G401 (cell line): ENCODE measurements at regions not wholly inside any gene's neighbourhood (a gene's known extent, or its start where the extent isn't known, plus 50 kb on each side); places are given as distances from the start of the nearest gene placed in this dataset.
A peak's percentile ranks its signal among the peaks of the same experiment; 100 is the strongest.
"Not testable (repeated sequence)": the region's sequence is repeated elsewhere in the genome, so short reads cannot be mapped to it uniquely, and the experiment has no call there.

Experiments
- DNase-seq: peaks from one replicate; pipeline ENCODE4 v3.0.0-alpha.2; 2015; ENCODE audit warnings: low spot score
- in situ Hi-C: cut with HindIII; loops from 2 replicates; pipeline ENCODE4 v1.10.0; 2016; ENCODE audit warnings: low sequenced_read_pairs, mixed read lengths

DNA sequence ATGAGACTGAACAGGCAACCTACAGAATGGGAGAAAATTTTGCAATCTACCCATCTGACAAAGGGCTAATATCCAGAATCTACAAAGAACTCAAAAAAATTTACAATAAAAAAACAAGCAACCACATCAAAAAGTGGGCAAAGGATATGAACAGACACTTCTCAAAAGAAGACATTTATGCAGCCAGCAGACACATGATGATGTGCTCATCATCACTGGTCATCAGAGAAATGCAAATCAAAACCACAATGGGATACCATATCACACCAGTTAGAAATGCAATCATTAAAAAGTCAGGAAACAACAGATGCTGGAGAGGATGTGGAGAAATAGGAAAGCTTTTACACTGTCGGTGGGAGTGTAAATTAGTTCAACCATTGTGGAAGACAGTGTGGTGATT is 51.7 kb upstream of the PAXBP1 start:
- in situ Hi-C loops, DNase-seq: not testable (repeated sequence)

DNA sequence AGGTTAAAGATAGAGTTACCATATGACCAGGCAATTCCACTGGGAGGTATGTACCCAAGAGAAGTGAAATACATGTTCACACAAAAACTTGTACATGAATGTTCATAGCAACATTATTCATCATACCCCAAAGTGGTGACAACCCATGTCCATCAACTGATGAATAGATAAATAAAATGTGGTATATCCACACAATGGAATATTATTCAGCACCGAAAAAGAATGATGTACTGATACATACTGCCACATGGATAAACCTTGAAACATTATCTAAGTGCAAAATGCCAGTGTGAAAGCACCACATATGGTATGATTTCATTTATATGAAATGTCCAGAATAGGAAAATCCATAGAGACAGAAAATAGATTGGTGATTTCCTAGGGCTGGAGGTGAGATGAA is 53.4 kb upstream of the PAXBP1 start:
- in situ Hi-C loops = no loop called here
- DNase-seq = no peak

DNA sequence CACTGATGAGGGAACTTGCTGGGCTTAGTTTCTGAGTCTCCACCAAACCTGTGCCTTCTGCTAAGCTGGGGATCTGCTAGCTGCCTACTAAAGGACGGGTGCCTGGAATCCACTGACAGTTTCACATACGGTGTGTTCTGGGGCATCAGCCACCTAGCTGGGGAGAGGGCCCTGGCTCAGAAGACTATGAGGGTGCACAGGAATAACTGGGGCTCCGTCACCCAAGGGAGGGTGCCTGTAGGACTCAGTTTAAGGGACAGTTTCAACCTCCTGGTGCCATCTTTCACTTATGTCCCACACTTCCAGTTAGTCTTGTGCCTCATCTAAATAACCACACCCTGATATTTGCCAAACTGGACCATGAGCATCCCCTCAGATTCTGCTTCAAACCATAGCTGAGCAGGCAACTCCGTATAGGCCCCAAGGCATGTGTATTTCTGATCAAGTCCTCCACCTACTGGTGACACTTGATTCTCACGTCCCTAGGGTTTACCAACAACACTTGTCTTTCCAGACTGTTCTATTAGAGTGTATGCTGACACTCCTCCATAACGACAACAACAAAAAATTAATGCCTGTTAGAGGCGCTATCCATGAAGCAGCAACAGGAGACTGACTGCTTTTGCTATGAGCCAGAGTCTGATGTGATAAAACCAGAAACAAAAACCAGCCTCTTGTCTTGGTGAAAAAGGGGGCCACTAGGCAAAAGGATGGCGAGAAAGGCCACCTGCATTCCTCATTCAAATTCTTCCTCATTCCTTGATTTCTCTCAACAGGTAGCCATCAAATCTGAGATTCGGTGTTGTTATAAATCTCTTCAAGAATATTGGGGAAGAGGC is 55.0 kb upstream of the PAXBP1 start:
- DNase-seq = peak; percentile 44
- in situ Hi-C loops = no loop called here

DNA sequence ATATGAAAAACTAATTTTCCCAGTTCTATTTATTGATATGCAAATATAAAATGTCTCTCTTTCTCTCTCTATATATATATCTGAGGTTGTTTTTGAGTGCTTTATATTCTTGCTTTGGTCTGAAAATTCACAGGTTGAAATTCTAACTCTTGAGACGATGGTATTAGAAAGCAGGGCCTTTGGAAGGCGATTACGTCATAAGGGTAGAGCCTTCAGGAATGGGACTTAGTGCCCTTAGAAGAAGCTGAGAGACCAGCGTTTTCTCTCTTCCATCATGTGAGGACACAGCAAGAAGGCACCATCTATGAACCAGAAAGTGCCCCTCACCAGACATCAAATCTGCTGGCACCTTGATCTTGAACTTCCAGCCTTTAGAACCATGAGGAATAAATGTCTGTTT is 57.4 kb upstream of the PAXBP1 start:
- in situ Hi-C loops = no loop called here

DNA sequence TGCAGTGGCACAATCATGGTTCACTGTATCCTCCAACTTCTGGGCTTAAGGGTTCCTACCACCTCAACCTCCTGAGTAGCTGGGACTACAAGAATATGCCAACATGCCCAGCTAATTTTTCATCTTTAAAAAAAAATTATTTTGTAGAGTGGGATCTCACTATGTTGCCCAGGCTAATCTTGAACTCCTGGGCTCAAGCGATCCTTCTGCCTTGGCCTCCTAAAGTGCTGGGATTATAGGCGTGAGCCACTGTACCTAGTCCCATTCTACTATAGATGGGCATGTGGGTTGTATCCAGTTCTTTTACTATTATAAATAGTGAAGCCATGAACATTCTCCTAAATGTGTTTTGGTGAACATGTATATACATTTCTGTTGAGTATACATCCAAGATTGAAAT is 57.9 kb upstream of the PAXBP1 start:
- DNase-seq = no peak
- in situ Hi-C loops = no loop called here

More for the DNA sequence above, 57.4 kb upstream of the PAXBP1 start:
- no peak for DNase-seq

DNA sequence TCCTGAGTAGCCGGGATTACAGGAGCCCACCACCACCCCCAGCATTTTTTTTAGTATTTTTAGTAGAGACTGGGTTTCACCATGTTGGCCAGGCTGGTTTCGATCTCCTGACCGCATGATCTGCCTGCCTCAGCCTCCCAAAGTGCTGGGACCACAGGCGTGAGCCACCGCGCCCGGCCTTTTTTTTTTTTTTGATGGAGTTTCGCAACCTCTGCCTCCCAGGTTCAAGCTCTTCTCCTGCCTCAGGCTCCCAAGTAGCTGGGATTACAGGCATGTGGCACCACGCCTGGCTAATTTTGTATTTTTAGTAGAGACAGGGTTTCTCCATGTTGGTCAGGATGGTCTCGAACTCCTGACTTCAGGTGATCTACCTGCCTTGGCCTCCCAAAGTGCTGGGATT is 60.2 kb upstream of the PAXBP1 start:
- in situ Hi-C loops, DNase-seq: not testable (repeated sequence)

DNA sequence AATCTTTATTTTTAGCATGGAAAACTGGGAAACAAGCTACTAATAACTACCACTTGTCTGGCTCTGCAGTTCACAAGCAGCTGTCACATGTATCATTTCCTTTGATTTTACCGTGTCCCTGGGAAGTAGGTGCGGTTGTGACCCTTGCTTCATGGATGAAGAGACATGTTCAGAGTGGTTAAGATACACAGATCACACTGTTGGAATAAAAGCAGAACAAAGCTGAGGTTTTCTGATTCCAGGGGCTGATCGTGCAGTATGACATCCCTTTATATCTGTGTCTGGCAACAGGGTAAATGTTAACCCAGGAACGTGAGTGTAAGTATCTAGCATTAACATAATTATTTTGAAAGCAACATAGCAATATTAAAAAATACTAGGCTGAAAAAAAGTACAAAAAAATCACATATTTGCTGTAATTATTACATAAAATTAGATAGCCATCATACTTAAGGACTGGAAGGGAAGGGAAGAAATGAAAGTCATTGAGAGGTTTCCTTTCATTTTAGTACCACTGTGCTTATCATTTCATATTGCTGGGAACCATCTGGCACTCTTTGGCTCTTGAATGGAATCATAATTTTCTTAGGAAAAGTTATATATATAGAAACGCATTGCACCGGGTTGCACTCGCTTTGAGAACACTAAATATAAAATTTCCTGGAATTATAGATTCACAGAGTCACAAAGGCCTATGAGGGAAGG is 62.8 kb upstream of the PAXBP1 start:
- in situ Hi-C loops = no loop called here
- DNase-seq = no peak

DNA sequence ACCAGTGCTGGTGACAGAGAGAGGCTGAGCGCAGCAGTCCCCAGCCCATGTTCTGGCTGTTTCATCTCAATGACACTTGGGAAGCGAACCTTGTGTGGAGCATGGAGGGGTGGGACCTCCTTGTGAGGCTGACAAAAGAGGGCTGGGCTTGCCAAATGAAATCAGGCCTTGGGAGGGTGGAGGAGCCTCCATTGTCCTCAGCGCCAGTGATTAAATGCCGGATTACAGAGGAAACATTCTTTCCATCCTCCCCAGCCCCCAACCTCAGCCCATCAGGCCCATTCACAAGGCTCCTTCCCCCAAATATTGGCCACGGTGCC is 63.3 kb upstream of the PAXBP1 start:
- no peak for DNase-seq
- in situ Hi-C loops = no loop called here

DNA sequence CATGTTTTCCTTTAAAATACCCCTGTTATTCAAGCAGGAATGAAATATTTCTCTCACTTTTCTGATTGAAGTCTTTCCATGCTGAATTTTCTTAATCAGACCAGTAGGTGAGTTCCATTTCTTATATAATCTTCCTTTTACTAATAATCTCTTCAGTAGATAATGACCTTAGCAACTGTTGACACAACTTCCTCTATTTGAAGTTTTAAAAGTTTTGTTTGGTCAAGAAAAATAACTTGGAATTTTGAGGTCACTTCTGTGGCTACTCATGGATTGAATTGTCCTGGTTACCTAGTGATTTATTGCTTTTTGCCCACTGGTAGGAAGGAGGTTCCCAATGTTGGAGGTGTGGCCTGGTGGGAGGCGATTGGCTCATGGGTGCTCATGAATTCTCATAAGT is 70.6 kb upstream of the PAXBP1 start:
- in situ Hi-C loops = no loop called here
- DNase-seq = no peak

DNA sequence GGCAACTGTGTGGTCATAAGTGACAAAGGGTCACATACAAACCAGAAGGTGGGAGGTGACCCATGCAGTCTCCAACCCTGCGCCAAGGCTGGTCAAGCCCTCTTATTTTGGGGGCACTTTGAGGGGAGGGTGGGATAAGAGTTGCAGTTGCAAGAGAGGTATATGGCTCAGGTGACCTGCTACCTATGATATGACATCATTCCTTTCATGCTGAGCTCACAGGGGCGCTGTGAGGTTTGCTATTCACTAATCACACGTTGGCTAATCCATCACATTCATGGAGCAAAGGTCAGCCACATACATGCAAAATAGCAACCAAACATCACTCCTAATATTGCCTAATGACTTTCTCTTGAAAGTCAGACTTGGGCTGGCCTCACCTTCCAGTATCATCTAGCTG is 72.0 kb upstream of the PAXBP1 start:
- DNase-seq = no peak
- in situ Hi-C loops = no loop called here

DNA sequence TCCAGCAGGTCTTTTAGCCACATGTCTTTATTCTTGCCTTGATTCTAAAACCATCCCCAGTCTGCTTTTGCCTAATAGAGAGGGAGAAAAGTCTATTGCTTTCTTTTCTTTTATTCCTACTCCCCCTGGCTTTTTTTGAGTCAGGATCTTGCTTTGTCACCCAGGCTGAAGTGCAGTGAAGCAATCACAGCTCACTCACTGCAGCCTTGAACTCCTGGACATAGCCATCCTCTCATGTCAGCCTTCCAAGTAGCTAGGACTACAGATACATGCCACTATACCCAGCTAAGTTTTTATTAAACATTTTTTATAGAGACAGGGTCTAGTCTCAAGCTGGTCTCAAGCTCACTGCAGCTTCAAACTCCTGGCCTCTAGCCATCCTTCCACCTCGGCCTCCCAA is 72.5 kb upstream of the PAXBP1 start:
- in situ Hi-C loops = no loop called here
- no peak for DNase-seq

DNA sequence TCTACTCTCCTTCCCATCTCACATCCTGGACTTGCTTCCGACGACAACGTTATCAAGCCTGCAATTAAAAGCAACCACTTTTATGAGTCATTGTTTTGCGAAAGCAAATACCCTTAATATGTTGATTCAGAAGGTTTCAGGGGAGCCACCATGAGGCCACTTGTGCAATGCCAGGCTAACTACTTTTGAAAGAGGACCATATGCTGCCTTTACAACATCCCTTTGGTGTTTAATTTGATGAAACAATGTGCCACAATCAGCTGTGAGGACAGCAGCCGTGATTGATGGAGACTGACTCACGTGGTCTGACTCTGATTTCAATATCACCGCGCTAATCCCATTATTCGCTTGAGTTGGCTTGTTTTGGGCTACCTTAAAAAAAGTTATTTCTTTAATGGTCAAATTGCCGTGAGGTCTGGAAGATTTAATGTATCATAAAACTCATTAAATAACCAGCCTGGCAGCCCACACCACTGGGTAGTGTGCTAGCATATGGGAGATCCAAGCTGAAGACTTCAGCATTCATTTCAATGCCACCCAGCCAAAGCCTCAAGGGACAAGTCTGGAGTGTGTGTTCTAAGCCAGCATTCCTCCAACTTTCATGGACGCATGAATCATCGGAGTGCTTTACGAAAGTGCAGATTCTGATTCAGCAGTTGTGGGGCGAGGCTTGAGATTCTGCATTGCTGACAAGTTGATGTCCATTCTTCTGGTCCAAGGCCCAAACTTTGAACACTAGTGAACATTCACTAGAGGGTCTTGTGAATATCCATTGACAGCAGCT is 73.3 kb upstream of the PAXBP1 start:
- in situ Hi-C loops = no loop called here
- no peak for DNase-seq

DNA sequence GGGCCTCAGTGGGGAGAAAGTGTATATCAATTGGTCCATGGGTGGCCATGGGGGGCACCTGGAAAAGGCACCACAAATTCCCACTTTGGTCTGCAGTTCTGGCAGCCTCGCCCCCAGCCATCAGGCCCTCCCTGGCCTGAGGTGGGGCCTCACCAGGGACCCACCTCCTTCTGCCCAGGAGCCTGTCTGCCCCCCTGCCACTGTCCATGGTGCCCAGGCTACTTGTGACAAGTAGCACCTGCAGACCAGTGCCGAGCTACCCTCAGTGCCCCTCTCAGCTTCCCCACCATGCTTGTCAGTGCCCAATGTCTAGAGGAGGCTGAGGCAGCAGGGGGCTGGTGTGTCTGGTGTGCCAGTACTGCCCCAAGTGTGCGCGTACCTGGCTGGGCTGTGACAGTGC is 87.1 kb upstream of the PAXBP1 start:
- in situ Hi-C loops = no loop called here
- DNase-seq = no peak

DNA sequence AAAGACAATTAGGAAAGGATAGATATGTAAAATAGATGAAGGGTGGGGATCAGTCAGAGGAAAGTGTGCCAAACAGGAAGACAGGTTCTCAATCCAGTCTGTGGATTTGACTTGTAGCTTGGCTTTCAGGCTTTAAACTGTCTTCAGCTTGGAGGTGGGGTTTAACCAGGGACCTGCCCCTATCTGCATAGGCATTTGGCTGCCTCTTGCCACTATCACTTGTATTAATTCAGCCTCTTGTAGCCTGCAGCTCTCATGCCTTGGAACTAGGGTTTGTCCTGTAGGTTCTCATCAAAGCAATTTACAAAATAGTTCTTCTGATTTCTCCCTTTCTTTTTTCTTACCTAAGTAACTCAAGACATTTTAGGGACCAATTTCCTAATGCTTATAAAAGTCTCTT is 88.8 kb upstream of the PAXBP1 start:
- in situ Hi-C loops = no loop called here
- DNase-seq = no peak

DNA sequence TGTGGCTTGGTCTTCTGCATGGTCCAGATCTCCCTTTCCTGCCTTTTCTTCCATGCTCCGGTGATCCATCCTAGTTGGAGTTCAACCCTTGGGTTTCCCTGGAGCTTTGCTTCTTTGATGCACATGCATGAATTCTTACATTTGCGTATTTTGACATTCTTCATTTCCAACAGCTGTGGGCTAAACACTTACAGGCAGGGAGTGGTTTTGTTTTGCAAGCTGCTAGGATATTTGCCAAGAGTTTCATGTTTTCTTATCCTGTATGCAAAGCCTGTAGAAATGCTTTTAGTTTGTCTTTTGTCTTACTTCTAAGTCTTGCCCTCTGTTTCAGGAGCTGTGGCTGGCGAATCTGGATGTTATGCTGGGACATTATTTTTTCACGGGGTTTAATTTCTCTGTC is 90.3 kb upstream of the PAXBP1 start:
- DNase-seq = no peak
- in situ Hi-C loops = no loop called here

DNA sequence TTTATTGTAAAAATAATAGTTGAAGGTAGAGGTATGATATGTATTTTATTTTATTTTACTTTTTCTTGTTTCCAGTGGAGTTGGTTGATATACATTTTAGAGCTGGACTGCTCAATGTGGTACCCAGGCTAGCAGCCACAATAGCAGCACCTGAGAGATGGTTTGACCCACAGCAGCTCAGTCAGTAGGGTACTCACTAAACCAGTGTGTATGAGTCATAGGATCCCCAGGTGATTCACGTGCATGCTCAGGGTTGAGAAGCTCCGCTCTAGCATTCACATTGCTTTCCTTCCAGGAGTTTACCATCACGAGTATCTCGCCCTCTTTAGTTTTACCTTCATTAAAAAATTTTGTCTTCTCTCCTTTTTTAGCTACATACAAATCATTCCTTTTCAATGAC is 96.0 kb upstream of the PAXBP1 start:
- in situ Hi-C loops = no loop called here
- DNase-seq = no peak

DNA sequence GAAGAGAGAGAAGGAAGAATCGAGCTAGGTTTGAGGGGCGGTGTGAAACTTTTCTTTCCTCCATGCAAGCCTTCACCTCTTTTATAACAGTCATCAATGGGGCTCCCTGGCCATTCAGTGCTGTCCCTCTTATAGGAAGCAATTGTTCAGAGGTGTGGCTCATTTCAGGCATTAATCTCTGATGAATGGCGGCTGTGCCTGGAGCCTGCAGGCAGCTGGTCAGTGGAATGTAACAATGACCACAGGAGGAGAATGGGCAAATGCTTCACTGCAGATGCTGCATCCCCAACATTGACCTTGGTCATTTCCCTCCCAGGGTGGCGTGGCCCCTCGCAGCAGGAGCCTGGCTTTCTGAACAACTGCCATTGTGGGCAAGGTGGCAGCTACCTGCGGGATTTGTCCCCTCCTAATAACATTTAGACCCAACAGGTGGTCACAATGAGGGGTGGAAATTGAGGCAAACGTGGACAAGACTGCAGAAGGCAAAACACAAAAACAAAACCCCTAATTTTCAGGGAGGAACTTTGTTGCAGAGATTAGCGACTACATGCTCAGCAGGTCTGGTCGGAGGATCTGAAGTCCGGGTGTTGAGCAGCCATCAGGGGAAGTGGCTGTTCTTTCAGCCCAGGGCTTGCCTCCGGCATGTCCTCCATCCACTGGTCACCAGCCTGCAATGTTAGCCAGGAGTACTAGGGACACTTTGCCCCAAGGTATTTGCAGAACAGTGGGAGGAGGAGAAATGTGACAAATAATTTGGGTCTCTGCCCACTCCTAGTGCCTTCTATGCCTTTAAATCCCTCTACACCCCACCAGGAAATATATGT is 97.3 kb upstream of the PAXBP1 start:
- in situ Hi-C loops = no loop called here
- DNase-seq = no peak

DNA sequence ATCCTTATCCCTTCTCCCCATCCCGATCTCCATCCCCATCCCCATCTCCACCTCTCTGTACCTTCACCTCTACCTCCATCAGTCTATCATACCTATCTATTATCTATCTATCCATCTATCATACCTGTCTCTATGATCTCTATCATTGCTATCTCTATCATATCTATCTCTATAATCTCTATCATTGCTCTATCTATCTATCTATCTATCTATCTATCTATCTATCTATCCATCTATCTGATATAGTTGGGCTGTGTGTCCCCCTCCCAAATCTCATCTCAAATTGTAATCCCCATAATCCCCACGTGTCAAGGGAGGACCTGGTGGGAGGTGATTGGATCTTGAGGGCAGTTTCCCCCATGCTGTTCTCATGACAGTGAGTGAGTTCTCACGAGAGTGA is 97.9 kb upstream of the PAXBP1 start:
- in situ Hi-C loops = no loop called here
- no peak for DNase-seq

DNA sequence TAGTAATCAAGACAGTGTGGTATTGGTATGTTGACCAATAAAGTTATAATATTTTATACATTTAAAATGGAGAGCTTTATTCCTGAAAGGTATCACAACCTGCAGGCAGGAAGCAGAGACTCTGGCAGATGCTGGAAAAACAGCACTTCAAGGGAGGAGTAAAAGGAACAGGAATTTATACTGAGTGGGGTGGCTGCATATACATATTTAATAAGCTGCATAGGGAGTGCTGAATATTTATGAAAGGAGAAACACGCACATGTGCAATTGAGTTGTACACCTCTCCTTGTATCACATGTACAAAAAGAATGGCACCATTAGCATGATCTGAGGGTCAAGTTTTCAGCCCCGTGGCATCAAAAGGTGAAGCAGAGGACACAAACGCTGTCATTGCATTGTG is 104.9 kb upstream of the PAXBP1 start:
- in situ Hi-C loops = no loop called here
- DNase-seq = no peak
